GM19468 (cell line): ENCODE measurements at regions not wholly inside any gene's neighbourhood (a gene's known extent, or its start where the extent isn't known, plus 50 kb on each side); places are given as distances from the start of the nearest gene placed in this dataset.
"Not testable (repeated sequence)": the region's sequence is repeated elsewhere in the genome, so short reads cannot be mapped to it uniquely, and the experiment has no call there.

Source experiments
- ATAC-seq: cut with Tn5 transposase; IDR thresholded peaks from one replicate; pipeline ENCODE4 v1.9.1; 2021; ENCODE audit warnings: mild to moderate bottlenecking, moderate library complexity, moderate number of reproducible peaks; ENCODE audit not compliant: unreplicated experiment; ENCODE audit errors: extremely low read depth

GRCh38 chr7:10773430-10773829 is 200.2 kb upstream of the PHF14 start:
- no peak for ATAC-seq

GRCh38 chr7:10779465-10780399 is 193.9 kb upstream of the PHF14 start:
- no peak for ATAC-seq

GRCh38 chr7:10780400-10780747 is 193.3 kb upstream of the PHF14 start:
- ATAC-seq, result no peak

GRCh38 chr7:10786976-10787375 is 186.7 kb upstream of the PHF14 start:
- not testable (repeated sequence) for ATAC-seq

- no peak for ATAC-seq
Measured at GRCh38 chr7:10789170-10789569, 184.5 kb upstream of the PHF14 start.

- no peak for ATAC-seq
Measured at GRCh38 chr7:10790910-10791309, 182.8 kb upstream of the PHF14 start.

GRCh38 chr7:10793995-10794775 is 179.5 kb upstream of the PHF14 start:
- no peak for ATAC-seq

GRCh38 chr7:10797157-10797556 is 176.5 kb upstream of the PHF14 start:
- ATAC-seq, result no peak

- no peak for ATAC-seq
Measured at GRCh38 chr7:10798044-10798443, 175.6 kb upstream of the PHF14 start.

- ATAC-seq, result no peak
Measured at GRCh38 chr7:10799475-10799874, 174.2 kb upstream of the PHF14 start.

GRCh38 chr7:10802011-10802410 is 171.7 kb upstream of the PHF14 start:
- no peak for ATAC-seq

GRCh38 chr7:10802526-10802925 is 171.1 kb upstream of the PHF14 start:
- ATAC-seq, result no peak

- no peak for ATAC-seq
Measured at GRCh38 chr7:10803720-10804119, 170.0 kb upstream of the PHF14 start.

- no peak for ATAC-seq
Measured at GRCh38 chr7:10804770-10805169, 168.9 kb upstream of the PHF14 start.

- ATAC-seq, result no peak
Measured at GRCh38 chr7:10815546-10815945, 158.1 kb upstream of the PHF14 start.

- no peak for ATAC-seq
Measured at GRCh38 chr7:10821156-10821555, 152.5 kb upstream of the PHF14 start.

- ATAC-seq, result no peak
Measured at GRCh38 chr7:10824154-10824553, 149.5 kb upstream of the PHF14 start.

GRCh38 chr7:10838228-10838627 is 135.4 kb upstream of the PHF14 start:
- ATAC-seq, result no peak

- ATAC-seq, result no peak
Measured at GRCh38 chr7:10845225-10845624, 128.4 kb upstream of the PHF14 start.

- ATAC-seq, result no peak
Measured at GRCh38 chr7:10855583-10855982, 118.1 kb upstream of the PHF14 start.

- no peak for ATAC-seq
Measured at GRCh38 chr7:10860516-10860915, 113.2 kb upstream of the PHF14 start.
